22Rv1 (cell line): ENCODE measurements at regions not wholly inside any gene's neighbourhood (a gene's known extent, or its start where the extent isn't known, plus 50 kb on each side); places are given as distances from the start of the nearest gene placed in this dataset.

Experiments
- H3K27ac ChIP-seq: fragments of 450-650 bp; 2 replicates; pipeline ENCODE4 v1.5.1; 2017
- CTCF ChIP-seq: fragments of 450-650 bp; IDR thresholded peaks from 2 replicates; pipeline ENCODE4 v1.5.1; 2017; ENCODE audit warnings: mild to moderate bottlenecking
- ZFX ChIP-seq: fragments of 450-650 bp; IDR thresholded peaks from 2 replicates; pipeline ENCODE4 v1.6.1; 2017; ENCODE audit warnings: antibody characterized with exemption, borderline replicate concordance

GRCh38 chr1:83555871-83556270 lies 443.1 kb downstream of the TTLL7 start:
- no peak for TF ChIP-seq CTCF
- no peak for TF ChIP-seq ZFX
- H3K27ac ChIP-seq = no peak overlapping the region

DNA sequence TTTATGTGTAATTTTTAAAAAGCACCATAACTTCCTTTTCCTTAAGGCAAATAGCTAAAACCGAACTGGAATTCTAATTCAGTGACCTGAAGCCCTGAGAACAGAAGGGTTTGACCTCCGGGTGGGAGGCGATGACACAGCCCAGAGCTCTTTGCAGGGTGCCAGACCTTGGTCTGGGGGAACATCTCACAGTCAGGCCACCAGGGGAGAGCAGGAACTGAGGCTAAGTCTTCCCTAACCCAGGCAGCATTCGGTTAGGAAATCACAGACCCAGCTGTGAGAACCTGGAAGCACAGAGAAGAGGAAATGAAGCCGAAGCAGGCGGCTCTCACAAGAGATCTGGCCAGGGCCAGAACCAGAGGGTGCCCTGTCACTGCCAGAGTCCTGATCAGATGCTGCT lies 444.8 kb downstream of the TTLL7 start:
- H3K27ac ChIP-seq = no peak overlapping the region
- TF ChIP-seq CTCF (no peak), ZFX (no peak)

DNA sequence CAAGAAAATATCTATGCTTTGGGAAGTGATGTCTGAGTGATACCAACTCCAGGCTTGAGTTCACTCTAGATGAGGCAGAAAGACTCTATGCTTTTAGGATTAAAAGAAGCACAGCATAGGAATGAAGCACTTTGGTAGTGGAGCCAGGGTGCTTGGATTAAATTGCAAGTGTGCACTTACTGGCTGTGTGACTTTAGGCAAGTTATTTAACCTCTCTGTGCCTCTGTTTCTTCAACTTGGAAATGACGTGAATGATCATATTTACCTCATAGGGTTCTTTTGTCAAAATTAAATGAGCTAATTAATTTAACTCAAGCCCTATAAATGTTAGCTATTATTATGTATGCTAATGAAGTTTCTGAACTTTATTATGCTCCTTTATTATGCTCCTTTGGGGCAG lies 446.1 kb downstream of the TTLL7 start:
- no peak overlapping the region for H3K27ac ChIP-seq
- TF ChIP-seq ZFX (no peak), CTCF (no peak)

DNA sequence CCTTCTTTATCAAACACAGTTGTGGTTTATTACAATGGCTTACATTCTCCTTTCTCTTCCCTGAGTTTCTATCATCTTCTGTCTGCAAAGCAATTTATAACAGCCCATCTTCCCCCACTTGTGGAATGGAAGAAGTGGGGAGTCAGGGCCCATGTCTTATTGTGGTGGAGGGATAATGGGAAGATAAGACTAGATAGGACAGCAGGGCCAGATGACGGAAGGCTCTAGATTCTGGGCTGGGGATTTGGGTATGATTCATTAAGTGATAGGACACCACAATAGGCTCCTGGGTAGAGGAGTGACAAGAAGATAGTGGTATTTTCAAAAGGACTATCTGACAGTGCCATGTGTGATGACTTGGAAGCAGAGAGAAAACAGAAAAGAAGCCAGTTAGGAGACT lies 450.6 kb downstream of the TTLL7 start:
- no peak for TF ChIP-seq ZFX
- no peak overlapping the region for H3K27ac ChIP-seq

DNA sequence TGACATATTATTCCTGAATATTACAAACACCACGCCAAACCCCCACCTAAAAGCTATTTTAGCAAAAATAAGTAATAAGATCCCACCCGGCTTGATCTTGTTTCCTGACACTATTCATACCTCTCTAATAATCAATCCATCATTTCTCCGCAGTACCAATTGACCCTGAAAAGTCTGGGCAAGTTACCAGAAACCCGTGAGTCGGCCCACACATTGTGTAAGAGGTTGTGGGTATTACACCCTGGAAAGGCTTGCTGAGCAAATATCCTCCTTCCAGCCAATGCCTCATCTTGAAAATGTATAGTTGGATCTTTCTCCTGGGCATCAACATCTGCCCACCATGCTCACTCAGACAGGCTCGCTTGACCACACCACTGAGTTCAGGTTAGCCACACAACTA lies 451.0 kb downstream of the TTLL7 start:
- H3K27ac ChIP-seq = no peak overlapping the region
- TF ChIP-seq ZFX = no peak
- no peak for TF ChIP-seq CTCF

DNA sequence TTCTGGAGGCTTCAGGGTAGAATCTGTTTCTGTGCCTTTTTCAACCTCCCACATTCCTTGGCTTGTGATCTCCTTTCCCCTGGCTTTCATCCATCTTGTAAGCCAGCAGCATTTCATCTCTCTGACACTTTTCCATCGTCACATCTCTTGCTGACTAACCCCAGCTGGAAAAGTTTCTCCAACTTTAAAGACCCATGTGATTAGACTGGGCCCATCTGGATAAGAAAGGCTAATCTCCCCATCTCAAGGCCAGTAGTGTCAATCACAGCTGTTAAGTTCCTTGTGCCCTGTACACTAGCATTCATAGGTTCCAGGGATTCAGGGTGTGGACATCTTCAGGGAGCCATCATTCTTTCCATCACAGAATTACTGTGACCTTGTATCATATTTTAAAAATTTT lies 452.1 kb downstream of the TTLL7 start:
- H3K27ac ChIP-seq = no peak overlapping the region
- TF ChIP-seq CTCF = no peak
- TF ChIP-seq ZFX = no peak

DNA sequence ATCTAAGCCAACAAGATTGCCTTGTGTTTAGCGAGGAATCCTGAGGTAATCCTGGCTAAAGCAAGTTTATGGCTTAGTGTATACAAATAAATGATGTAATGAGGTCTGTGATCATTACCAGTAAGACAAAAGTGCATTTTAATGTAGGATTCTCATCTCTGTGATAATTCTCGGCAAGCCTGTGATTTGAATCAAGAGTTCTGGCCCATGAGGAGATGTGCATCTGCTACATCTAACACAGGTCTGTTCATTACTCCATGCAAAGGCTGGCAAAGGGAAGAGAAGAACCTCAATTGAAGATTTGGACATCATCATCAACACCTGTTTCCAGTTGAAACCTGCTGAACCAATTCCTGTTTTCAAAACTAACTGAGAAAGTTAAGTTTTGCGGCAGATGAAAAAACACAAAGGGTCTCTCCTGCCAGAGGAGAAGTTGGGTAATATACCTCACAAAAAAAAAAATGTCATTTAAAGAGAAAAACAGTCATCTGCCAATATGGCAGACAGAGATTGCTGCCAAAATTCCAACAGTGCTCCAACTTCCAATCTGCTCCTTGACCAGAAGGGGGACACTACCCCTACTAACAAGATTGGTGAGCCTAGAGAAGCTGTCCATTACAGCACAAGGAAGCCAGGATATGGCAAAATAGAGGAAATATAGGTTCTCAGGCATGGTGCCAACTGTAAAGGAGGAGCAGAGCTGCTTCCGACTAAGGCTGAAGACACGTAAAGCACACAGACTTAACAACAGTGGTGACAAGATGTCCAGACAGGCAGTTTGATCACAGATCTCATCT lies 453.7 kb downstream of the TTLL7 start:
- H3K27ac ChIP-seq = no peak overlapping the region

More for the DNA sequence above, 453.7 kb downstream of the TTLL7 start:
- no peak for TF ChIP-seq ZFX
- TF ChIP-seq CTCF = peak; percentile 24
